ENCODE measurements at regions not wholly inside any gene's neighbourhood (a gene's known extent, or its start where the extent isn't known, plus 50 kb on each side); places are given as distances from the start of the nearest gene placed in this dataset.
"Not testable (repeated sequence)": the region's sequence is repeated elsewhere in the genome, so short reads cannot be mapped to it uniquely, and the experiment has no call there.

- Mint-ChIP-seq H3K36me3 (no peaks in the 10 kb centered on the region), H3K4me1 (no peaks in the 10 kb centered on the region), H3K9me3 (no peaks in the 10 kb centered on the region), H3K27ac (no peak overlapping the region), H3K4me3 (no peak overlapping the region), H3K27me3 (ENCODE audit: low read depth in 2 of 2) (no peaks in the 10 kb centered on the region)
- no peaks in the 10 kb centered on the region for H3K4me1 ChIP-seq (ENCODE audit: control insufficient read depth, insufficient read depth, low read length)
- DNase-seq (no peak), ATAC-seq (no peak)
- no peak overlapping the region for H3K4me3 ChIP-seq (ENCODE audit: low read length)
- no peaks in the 10 kb centered on the region for H3K9me3 ChIP-seq (ENCODE audit: control insufficient read depth, insufficient read depth, low read length)
- H3K27me3 ChIP-seq (ENCODE audit: control insufficient read depth, insufficient read depth, low read length), result no peaks in the 10 kb centered on the region
- no peak overlapping the region for H3K27ac ChIP-seq (ENCODE audit: low read length)
- 92% methylated on average over 2 of the region's 2 CpGs for WGBS (ENCODE audit: insufficient coverage)
- no peaks in the 10 kb centered on the region for H3K36me3 ChIP-seq (ENCODE audit: control insufficient read depth, insufficient read depth, low read length)
- intact Hi-C loops (cut with micrococcal nuclease), result no loop called here
- no peak for TF ChIP-seq CTCF (IDR thresholded peaks at IDR 0.05)
These were observed 198.7 kb downstream of the CCNG2 start for GRCh38 chr4:77355731-77356130.

GRCh38 chr4:77358315-77358928 is 201.4 kb downstream of the CCNG2 start:
- H3K27ac ChIP-seq (ENCODE audit: low read length), result no peak overlapping the region
- no peak overlapping the region for H3K27ac Mint-ChIP-seq
- H3K27me3 ChIP-seq (ENCODE audit: control insufficient read depth, insufficient read depth, low read length), result no peaks in the 10 kb centered on the region
- H3K9me3 ChIP-seq (ENCODE audit: control insufficient read depth, insufficient read depth, low read length), result no peaks in the 10 kb centered on the region
- H3K4me3 Mint-ChIP-seq, result no peak overlapping the region
- peak in 1 of 2 donors; percentile 31 for DNase-seq
- no peak for TF ChIP-seq CTCF (IDR thresholded peaks at IDR 0.05)
- H3K4me3 ChIP-seq (ENCODE audit: low read length), result no peak overlapping the region
- no peaks in the 10 kb centered on the region for H3K36me3 Mint-ChIP-seq
- H3K27me3 Mint-ChIP-seq (ENCODE audit: low read depth in 2 of 2), result no peaks in the 10 kb centered on the region
- 100% methylated on average over 2 of the region's 2 CpGs for WGBS (ENCODE audit: insufficient coverage)
- intact Hi-C loops (cut with micrococcal nuclease), result no loop called here
- no peaks in the 10 kb centered on the region for H3K9me3 Mint-ChIP-seq
- ATAC-seq, result no peak
- no peaks in the 10 kb centered on the region for H3K4me1 Mint-ChIP-seq
- no peaks in the 10 kb centered on the region for H3K36me3 ChIP-seq (ENCODE audit: control insufficient read depth, insufficient read depth, low read length)
- no peaks in the 10 kb centered on the region for H3K4me1 ChIP-seq (ENCODE audit: control insufficient read depth, insufficient read depth, low read length)

- no peaks in the 10 kb centered on the region for H3K4me1 ChIP-seq (ENCODE audit: control insufficient read depth, insufficient read depth, low read length)
- WGBS (ENCODE audit: insufficient coverage), result 64% methylated on average over 3 of the region's 4 CpGs
- H3K36me3 ChIP-seq (ENCODE audit: control insufficient read depth, insufficient read depth, low read length), result no peaks in the 10 kb centered on the region
- no peak overlapping the region for H3K4me3 Mint-ChIP-seq
- H3K36me3 Mint-ChIP-seq, result no peaks in the 10 kb centered on the region
- intact Hi-C loops (cut with micrococcal nuclease), result no loop called here
- no peaks in the 10 kb centered on the region for H3K4me1 Mint-ChIP-seq
- H3K4me3 ChIP-seq (ENCODE audit: low read length), result no peak overlapping the region
- no peaks in the 10 kb centered on the region for H3K9me3 Mint-ChIP-seq
- no peaks in the 10 kb centered on the region for H3K27me3 ChIP-seq (ENCODE audit: control insufficient read depth, insufficient read depth, low read length)
- H3K27ac Mint-ChIP-seq, result no peak overlapping the region
- H3K27ac ChIP-seq (ENCODE audit: low read length), result no peak overlapping the region
- no peak for ATAC-seq
- no peak for DNase-seq
- no peaks in the 10 kb centered on the region for H3K27me3 Mint-ChIP-seq (ENCODE audit: low read depth in 2 of 2)
- TF ChIP-seq CTCF (IDR thresholded peaks at IDR 0.05), result no peak
- no peaks in the 10 kb centered on the region for H3K9me3 ChIP-seq (ENCODE audit: control insufficient read depth, insufficient read depth, low read length)
These were observed 203.4 kb downstream of the CCNG2 start for GRCh38 chr4:77360451-77360850.

GRCh38 chr4:77366876-77367275 is 209.9 kb downstream of the CCNG2 start:
- H3K27me3 Mint-ChIP-seq (ENCODE audit: low read depth in 2 of 2); H3K9me3 ChIP-seq (ENCODE audit: control insufficient read depth, insufficient read depth, low read length); H3K4me1 Mint-ChIP-seq; H3K4me1 ChIP-seq (ENCODE audit: control insufficient read depth, insufficient read depth, low read length); intact Hi-C loops (cut with micrococcal nuclease); H3K36me3 Mint-ChIP-seq; H3K27me3 ChIP-seq (ENCODE audit: control insufficient read depth, insufficient read depth, low read length); H3K4me3 Mint-ChIP-seq; H3K4me3 ChIP-seq (ENCODE audit: low read length); DNase-seq; H3K27ac ChIP-seq (ENCODE audit: low read length); H3K9me3 Mint-ChIP-seq; H3K27ac Mint-ChIP-seq; H3K36me3 ChIP-seq (ENCODE audit: control insufficient read depth, insufficient read depth, low read length): not testable (repeated sequence)
- peak in 1 of 3 donors; percentile 46 for ATAC-seq
- WGBS (ENCODE audit: insufficient coverage), result 69% methylated on average over 2 of the region's 4 CpGs

Data from natural killer cell (primary cell).